ENCODE measurements at regions not wholly inside any gene's neighbourhood (a gene's known extent, or its start where the extent isn't known, plus 50 kb on each side); places are given as distances from the start of the nearest gene placed in this dataset.
"Not testable (repeated sequence)": the region's sequence is repeated elsewhere in the genome, so short reads cannot be mapped to it uniquely, and the experiment has no call there.

DNA sequence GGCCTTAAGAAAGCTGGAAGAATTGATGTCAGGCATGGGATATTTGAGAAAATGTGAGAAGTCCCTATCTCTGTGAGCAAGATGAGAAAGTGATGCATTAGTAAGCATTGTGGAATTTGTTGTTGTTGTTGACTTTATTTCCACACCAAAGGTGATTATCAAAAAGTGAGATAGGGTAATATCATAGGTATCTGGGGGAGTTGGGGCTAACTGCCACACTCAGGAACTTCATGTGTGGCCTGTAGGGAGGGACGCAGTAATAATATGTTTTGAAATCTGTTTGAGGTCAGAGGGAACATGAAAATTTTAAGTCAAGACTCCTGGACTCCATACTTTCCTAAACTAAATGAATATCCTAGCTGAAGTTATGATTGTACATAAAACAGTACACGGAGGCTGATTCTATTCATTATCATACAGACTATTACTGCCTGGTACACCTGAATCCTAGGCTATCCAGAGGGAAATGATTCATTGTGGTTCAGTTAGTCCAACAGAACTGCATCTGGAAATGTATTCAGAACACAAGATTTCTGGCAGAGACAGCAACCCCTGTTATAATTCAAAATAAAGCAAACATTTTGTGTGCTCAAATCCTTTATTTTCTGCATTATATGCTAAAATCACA, 304.8 kb downstream of the CPS1 start:
- no peak for DNase-seq (ENCODE audit: low read depth)

DNA sequence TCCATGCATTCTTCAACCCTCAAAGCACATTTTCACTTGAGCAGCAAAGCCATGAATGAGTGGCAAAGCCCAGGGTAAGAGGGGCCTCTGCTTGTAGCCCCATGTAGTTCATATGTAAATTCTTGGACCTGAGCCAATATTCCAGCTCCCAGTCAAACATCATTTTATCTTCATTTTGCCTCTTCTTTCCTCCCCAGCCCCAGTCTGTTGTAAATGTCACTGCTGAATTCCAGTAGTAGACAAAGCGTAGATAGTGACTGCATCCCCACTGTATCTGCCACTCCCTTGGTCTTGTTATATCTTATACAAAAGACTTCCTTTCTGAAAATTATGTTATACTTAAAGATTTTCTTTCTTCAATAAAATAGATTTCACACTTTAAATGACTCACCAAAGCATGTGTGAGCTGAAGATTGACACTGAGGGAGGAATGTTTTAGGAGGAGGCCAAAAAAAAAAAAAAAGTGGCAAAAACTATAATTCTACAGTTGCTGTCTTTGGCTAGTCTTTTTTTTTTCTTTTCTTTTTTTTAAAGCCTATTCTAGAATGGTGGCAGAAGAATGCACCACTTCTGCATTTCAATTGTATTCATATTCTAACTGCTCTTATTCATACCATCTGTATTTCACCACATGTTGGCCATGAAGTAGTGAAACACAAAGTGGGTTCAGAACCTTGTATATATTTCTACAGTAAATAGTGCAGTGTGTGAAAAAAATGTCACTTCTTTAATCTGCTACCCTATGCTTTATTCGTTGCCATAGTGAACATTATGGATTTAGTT, 306.1 kb downstream of the CPS1 start:
- no peak for DNase-seq (ENCODE audit: low read depth)

DNA sequence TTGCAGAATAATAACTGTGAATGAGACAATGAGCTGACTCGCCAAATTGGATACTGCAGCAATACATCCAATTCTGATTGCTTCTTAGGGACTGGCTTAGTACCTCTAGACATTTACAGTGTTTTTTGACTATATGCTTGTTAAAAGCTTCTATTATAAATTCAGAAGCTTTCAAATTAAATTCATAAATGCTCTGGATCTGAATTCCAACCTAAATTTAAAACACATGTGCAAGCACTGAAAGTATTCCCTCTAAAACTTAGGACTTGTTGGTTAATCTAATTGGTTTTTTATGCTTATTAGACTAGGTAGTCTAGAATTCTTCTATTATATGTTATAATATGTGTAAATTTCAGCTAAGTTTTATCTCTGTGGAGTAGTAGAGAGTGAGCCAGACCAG, 306.9 kb downstream of the CPS1 start:
- DNase-seq (ENCODE audit: low read depth), result no peak

DNA sequence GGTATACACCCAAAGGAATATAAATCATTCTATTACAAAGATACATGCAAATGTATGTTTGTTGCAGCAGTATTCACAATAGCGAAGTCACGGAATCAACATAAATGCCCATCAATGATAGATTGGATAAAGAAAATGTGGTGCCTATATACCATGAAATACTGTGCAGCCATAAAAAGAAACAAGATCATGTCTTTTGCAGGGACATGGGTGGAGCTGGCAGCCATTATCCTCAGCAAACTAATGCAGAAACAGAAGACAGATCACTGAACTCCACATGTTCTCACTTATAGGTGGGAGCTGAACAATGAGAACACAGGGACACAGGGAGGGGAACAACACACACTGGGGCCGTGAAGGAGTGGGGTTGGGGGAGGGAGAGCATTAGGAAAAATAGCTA, 315.2 kb downstream of the CPS1 start:
- not testable (repeated sequence) for DNase-seq (ENCODE audit: low read depth)

DNA sequence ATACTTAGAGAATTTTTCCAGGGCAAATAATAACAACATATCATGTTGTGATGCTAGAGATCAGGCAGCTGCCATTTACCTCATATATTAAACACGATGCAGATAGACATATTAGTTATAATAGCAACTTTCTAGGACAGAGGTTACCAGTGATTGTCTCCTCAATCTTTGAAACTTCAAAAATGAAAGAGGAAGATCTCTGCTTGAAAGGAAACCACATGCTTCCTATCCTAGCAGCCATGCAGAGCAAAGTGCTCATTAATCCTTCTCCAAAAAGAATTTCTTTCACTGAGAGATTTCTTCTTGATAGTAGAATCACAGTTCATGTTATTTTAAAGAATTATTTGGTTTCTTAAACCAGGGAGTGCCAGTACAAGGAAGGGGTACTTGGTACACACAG, 317.2 kb downstream of the CPS1 start:
- DNase-seq (ENCODE audit: low read depth), result no peak

DNA sequence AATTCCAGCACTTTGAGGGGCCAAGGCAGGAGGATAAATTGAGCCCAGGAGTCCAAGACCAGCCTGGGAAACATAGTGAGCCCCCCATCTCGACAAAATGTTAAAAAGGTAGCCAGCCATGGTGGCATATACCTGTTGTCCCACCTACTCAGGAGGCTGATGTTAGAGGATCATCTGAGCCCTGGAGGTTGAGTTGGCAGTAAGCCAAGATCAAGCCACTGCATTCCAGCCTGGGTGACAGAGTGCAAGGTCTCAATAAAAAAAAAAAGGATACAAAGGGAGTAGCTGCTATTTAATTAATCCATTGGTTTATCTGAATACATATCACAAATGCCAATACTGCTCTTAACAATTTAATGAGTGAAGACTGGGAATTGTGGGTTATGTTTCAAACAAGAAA, 327.8 kb downstream of the CPS1 start:
- no peak for DNase-seq (ENCODE audit: low read depth)

DNA sequence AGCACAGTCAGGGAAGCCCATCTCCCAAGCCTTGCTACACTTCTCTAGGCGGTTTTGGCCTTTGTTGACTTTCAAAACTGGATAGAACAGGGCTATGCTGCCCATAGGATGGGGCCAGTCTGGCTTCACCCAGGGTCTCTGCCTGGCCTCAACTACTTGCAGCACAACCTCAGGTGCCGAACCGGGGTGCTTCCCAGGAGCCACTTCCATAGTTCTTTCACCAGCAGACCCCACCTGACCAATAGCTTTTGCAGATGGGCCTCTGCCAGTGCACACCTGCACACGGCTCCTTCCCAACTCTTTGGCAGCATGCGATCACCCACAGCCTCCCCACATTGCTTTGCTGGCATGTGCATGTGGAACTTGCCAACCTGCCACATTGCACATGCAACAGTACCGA, 331.6 kb downstream of the CPS1 start:
- DNase-seq (ENCODE audit: low read depth), result no peak

DNA sequence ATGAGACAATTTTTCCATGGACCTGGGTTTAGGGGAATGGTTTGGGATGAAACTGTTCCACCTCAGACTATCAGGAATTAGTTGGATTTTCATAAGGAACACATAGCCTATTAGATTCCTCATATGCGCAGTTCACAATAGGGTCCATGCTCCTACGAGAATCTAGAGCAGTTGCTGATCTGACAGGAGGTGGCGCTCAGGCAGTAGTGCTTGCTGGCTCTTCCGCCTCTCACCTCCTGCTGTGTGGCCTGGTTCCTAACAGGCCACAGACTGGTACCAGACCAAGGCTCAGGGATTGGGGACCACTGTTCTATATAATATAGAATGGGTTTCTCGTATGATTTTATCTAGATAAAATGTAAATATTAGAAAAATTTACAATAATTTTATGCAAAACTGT, 338.7 kb downstream of the CPS1 start:
- DNase-seq (ENCODE audit: low read depth), result no peak

DNA sequence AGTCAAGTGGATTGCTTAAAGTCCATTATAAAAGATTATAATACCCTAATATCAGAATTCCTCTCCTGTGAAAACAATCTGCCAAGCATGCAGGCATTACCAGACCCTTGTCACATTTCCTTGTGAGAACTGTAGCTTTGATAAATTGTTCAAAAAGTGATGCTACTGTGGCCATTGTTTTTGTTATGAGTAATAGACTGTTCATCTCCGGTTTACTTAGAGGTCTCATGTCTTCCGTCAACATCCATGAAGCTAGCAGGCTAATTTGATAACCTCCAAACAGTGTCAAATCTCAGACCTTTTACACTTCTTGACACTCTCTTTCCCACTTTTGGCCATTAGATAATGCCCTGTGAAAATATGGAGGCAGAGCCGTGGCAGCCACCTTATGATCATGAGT, 342.7 kb downstream of the CPS1 start:
- DNase-seq (ENCODE audit: low read depth), result no peak

DNA sequence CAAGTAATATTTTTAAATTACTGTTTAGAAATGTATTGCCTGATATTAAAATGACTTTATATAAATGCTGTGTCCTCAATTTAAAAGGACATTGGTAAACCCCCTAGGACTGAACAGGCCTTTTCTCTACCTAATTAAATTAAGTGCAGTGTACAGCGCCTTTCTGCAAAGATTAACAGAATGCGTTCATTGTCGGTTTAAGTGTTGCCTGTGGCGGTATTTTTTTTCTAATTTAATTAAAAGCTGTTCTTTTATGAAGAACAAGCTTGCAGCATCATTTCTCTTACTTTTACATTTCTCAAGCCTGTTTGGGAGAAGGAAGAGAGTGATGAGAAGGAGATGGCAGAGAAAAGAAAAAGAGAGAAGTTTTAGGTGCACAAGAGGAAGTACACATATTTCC, 344.9 kb downstream of the CPS1 start:
- DNase-seq (ENCODE audit: low read depth), result no peak

DNA sequence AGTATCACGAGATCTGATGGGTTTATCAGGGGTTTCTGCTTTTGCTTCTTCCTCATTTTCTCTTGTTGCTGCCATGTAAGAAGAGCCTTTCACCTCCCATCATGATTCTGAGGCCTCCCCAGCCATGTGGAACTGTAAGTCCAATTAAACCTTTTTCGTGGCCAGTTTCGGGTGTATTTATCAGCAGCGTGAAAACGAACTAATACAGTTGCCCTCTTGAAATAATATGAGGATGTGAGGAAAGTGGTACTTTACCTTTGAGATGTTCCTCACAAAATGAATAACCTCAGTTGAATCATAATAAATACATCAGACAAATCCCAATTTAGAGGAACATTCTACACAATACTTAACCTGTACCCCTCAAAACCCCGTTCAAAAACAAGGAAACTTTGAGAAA, 356.4 kb downstream of the CPS1 start:
- DNase-seq (ENCODE audit: low read depth), result no peak

DNA sequence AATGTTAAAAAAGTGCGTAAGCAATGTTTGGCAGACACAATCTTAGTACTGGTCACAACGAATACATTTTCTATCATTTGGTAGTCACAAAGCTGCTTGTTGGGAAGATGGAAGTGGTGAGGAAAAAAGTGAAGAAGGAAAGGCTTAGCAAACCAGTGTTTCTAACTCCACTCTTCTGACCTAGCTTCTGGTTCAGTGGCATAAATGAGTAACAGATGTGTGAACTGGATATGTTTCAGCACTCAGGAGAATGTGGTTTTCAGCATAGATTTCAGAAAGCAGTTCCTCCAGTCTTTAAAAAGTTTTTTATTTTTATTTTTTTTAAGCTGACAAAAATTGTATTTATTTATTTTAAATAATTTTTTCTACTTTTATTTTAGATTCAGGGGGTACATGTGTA, 357.1 kb downstream of the CPS1 start:
- no peak for DNase-seq (ENCODE audit: low read depth)

DNA sequence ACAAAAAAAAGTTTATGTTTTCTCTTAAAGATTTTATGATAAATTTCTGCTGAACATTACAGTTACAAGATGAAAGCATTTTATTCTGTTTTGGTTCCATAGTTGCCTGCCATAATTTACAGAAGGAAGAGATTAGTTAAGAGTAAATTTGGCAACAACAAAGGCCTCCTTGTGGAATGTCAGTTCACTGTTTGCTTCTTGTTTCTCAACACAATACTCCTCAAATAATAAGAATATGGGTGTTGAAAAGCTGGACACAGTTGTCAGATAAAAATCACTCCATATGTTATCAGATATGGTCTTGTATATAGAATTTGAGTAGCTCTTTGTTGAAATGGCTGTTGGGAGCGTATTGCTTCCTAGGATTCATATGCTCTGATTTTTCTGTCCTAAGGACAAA, 359.5 kb downstream of the CPS1 start:
- DNase-seq (ENCODE audit: low read depth), result no peak

DNA sequence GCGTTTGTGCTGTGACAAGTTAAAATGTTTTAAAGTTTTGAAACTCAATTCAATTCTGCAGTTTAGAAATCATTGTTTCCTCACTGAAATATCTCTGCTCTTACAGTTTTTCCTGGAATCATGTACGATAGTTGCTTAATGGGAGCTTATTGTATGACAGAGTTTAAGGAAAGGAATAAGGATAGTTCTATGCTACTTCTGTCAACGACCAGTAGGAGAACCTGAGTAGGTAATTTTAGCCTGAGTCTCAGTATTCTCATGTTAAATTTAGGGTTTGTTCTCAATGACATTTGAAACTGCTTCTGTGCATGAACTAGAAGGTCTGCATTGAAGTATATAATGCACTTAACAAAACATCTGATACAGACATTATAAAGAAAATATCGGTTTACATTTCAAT, 361.1 kb downstream of the CPS1 start:
- DNase-seq (ENCODE audit: low read depth), result no peak

DNA sequence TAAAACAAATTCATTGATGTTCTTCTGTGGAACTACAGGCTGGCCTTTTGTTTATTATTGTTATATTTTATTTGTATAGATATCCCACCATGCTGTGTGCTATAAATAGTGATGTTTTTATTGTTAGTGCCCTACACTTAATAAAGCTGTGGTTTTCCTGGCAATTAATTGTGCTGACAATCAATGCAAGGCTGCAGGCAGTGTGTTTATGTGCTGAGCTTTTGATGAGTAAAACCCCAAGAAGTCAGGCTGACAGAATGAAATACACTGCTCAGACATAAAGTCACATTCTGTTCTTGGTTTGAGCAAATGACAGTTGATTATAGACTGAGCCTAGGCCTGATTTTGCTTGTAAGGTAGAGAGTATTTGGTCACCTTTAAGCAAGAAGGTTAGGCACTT, 362.7 kb downstream of the CPS1 start:
- DNase-seq (ENCODE audit: low read depth), result no peak

DNA sequence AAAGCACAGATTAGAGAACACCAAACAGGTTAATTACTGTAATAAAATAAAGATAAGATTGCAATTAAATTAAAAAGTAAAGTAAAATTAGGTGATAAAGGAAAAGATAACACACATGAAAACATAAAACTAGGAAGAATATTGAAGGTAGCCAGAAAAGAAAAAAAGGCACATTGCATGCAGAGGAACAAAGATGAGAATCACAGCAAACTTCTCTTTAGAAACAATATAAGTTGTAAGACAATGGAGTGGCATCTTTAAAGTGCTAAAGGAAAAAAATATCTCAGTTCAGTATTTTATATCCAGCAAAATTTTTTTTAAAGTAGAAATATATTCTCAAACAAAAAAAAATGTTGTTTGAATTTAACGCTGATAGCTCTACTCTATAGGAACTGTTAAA, 366.0 kb downstream of the CPS1 start:
- no peak for DNase-seq (ENCODE audit: low read depth)

DNA sequence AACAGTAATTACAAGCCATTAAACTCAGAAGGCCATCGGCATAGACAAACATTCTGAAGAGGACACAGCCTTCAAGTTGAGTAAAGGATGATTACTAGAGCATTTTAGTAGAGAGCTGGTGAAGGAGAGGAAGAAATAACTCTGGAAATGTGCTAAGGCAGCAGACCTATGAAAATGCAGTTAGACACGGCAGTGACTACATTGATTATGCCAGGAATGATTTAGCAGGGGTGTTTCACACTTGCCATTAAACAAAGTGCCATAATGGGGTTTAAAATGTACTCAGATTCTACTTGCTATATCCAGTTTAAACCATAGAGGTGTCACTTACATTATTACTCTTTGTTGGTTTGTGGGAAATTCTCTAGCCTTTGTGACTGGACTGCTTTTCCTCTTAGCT, 372.3 kb downstream of the CPS1 start:
- no peak for DNase-seq (ENCODE audit: low read depth)

DNA sequence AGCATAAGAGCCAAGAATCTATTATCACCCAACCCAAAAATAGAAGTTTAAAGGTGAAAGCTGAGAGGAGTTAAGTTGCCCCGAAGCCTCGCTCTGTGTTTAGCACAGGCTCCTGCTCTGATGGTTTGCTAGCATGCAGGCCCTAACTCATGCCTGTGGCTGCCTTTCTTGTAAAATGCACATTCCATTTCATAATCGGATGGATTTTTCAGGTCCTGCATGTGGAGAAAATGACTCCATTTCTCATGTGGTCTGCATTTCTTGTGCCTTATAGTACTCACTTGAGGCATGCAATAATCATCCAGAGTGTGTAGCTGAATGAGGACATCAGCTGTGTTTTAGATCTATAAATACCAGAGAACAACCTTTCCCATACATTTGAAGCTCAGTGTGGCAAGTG, 381.8 kb downstream of the CPS1 start:
- DNase-seq (ENCODE audit: low read depth), result no peak

DNA sequence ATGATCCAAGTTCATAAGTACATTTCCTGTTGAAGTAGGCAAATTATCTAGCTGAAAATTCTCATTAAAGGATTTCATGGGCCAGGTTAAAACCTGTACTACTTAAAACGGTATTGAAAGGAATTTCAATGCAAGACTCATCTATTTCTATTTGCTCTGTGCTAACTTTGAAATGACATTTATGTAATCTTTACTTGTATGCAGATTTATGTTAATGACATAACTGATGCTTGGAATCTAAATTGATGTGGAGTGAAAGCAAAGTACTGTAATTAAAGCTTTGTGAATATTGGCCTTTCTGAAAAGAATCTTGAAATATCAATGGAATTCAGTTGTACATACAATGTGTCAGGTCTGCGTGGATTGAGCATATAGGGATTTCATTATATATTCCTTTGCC, 390.0 kb downstream of the CPS1 start:
- DNase-seq (ENCODE audit: low read depth), result no peak

DNA sequence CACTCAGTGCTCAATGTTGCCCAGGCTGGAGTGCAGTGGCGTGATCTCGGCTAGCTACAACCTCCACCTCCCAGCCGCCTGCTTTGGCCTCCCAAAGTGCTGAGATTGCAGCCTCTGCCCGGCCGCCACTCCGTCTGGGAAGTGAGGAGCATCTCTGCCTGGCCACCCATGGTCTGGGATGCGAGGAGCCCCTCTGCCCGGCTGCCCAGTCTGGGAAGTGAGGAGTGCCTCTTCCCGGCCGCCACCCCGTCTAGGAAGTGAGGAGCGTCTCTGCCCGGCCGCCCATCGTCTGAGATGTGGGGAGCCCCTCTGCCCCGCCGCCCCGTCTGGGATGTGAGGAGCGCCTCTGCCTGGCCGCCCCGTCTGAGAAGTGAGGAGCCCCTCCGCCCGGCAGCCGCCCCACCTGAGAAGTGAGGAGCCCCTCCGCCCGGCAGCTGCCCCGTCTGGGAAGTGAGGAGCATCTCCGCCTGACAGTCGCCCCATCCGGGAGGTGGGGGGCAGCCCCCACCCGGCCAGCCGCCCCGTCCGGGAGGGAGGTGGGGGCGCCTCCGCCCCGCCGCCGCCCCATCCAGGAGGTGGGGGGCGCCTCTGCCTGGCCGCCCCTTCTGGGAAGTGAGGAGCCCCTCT, 394.1 kb downstream of the CPS1 start:
- not testable (repeated sequence) for DNase-seq (ENCODE audit: low read depth)

DNA sequence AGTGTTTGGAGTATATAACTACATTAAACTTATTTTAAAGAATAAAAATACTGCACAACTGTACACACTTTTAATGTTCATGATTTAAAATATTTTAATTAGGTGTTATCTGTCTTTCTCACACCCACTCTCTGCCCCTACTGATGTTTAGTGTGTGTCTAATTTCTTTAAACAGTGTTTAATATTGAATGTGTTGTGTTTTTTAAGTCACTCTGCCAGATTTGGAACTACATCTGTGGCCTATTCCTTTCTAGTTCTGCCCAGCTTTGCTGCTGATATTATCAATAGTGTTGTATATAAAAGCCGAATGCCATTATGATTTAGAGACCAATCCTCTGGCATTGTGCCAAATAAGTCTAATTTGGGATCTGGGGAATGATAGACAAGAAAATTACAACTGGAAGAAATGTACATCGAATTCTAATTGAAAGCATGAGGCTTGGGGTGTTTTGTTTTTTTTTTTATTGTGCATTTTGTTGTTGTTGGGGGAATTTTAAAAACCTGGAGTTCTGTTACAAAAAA, 398.0 kb downstream of the CPS1 start:
- DNase-seq (ENCODE audit: low read depth), result no peak

DNA sequence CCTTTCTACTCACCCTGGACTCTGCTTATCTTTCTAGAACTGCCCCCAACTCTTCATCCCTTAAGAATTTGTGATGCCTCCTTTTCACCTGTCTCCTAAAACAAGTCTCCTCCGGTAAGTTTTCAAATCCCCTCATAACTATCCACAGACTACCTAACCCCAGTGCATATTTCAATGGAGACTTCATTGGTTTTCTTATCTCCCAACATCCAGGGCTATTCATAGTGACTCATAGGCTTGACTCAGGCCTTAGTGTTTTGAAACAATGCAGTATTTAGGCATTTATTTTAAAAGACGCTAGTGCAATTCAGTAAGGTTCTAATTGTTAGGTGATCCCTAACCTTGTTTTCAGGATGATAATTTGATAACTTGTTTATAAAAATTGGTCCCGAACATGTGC, 399.2 kb downstream of the CPS1 start:
- no peak for DNase-seq (ENCODE audit: low read depth)

DNA sequence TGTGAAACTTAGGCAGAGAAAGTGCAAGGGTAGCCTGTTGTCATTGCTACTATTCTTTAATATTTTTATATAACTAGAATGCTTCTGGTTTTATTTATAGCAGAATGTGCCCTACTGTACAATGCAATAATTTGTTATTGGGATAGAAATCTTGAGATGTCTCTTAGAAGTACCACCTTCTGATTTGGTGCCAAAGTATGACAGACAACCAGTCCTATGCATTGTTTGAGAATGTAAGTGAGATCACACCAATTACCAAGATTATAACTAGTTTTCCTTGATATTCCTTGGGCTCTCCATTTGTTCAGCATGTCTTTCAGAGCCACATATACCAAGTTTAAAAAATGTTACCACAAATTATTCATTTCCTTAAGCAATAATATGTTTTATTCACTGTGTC, 399.7 kb downstream of the CPS1 start:
- no peak for DNase-seq (ENCODE audit: low read depth)

Data from stimulated activated CD8-positive, alpha-beta memory T cell treated with anti-CD3 and anti-CD28 coated beads, Interleukin-7, amount 100 ng/mL, for 24 hours (primary cell).